OCI-LY7 (cell line): ENCODE measurements at regions not wholly inside any gene's neighbourhood (a gene's known extent, or its start where the extent isn't known, plus 50 kb on each side); places are given as distances from the start of the nearest gene placed in this dataset.
"Not testable (repeated sequence)": the region's sequence is repeated elsewhere in the genome, so short reads cannot be mapped to it uniquely, and the experiment has no call there.

Source experiments
- BruUV-seq: library from RNA; stranded (reverse); fragments of 400-500 nt; replicated peaks from 2 replicates; lab custom pipeline; 2021; lab: Mats Ljungman, UMichigan
- CTCF ChIA-PET: fragments of 300-600 bp; sonication (Branson Sonifier 250); formaldehyde crosslinking; loops from one replicate; lab custom pipeline; 2022; ENCODE audit warnings: antibody characterized with exemption; ENCODE audit not compliant: unreplicated experiment; lab: Charles Lee
- POLR2A ChIA-PET: fragments of 300-600 bp; sonication (Branson Sonifier 250); formaldehyde crosslinking; loops from one replicate; lab custom pipeline; 2022; ENCODE audit warnings: antibody characterized with exemption; lab: Charles Lee
- DNase-seq: peaks from one replicate; pipeline ENCODE4 v3.0.0-alpha.2; 2015; ENCODE audit warnings: low spot score
- H2AFZ ChIP-seq: fragments of 200-600 bp; sonication (generic), shearing (Covaris generic); 2 replicates; pipeline ENCODE4 v1.6.1; 2014; ENCODE audit warnings: mild to moderate bottlenecking, antibody characterized with exemption, low read length, moderate library complexity
- H3K27ac ChIP-seq: fragments of 200-600 bp; sonication (generic); 2 replicates; pipeline ENCODE4 v1.5.1; 2014; ENCODE audit warnings: mixed run types, low read depth, mild to moderate bottlenecking, moderate library complexity, low read length, inconsistent platforms; ENCODE audit not compliant: poor library complexity, severe bottlenecking
- H3K36me3 ChIP-seq: fragments of 200-600 bp; sonication (generic); 2 replicates; pipeline ENCODE4 v1.6.1; 2014; ENCODE audit warnings: mild to moderate bottlenecking, antibody characterized with exemption, low read length, moderate library complexity, mixed read lengths; ENCODE audit not compliant: insufficient read depth
- H3K4me1 ChIP-seq: fragments of 200-600 bp; sonication (generic); 2 replicates; pipeline ENCODE4 v1.5.1; 2014; ENCODE audit warnings: mild to moderate bottlenecking, low read length; ENCODE audit not compliant: insufficient read depth, poor library complexity, severe bottlenecking
- H3K4me2 ChIP-seq: fragments of 200-600 bp; sonication (generic); 2 replicates; pipeline ENCODE4 v1.6.1; 2014; ENCODE audit warnings: mild to moderate bottlenecking, low read length
- H3K4me3 ChIP-seq: fragments of 200-600 bp; sonication (generic); 2 replicates; pipeline ENCODE4 v1.5.1; 2014; ENCODE audit warnings: mild to moderate bottlenecking, low read depth, low read length; ENCODE audit not compliant: poor library complexity, severe bottlenecking
- H3K79me2 ChIP-seq: fragments of 200-600 bp; sonication (generic); 2 replicates; pipeline ENCODE4 v1.6.1; 2016; ENCODE audit warnings: low read depth, mild to moderate bottlenecking, low read length, moderate library complexity, mixed read lengths; ENCODE audit not compliant: insufficient read depth
- H3K9me2 ChIP-seq: fragments of 200-600 bp; sonication (generic); 2 replicates; pipeline ENCODE4 v1.6.1; 2016; ENCODE audit warnings: mild to moderate bottlenecking, low read length, mixed read lengths; ENCODE audit not compliant: insufficient read depth
- H3K9me3 ChIP-seq: fragments of 200-600 bp; sonication (generic); 2 replicates; pipeline ENCODE4 v1.6.1; 2014; ENCODE audit warnings: mild to moderate bottlenecking, mixed run types, low read length, mixed read lengths
- H4K20me1 ChIP-seq: fragments of 200-600 bp; sonication (generic); 2 replicates; pipeline ENCODE4 v1.6.1; 2014; ENCODE audit warnings: mild to moderate bottlenecking, antibody characterized with exemption, low read length, moderate library complexity, mixed read lengths; ENCODE audit not compliant: insufficient read depth
- intact Hi-C: fragments of 100-400 bp; cut with micrococcal nuclease; formaldehyde crosslinking; loops from one replicate; pipeline ENCODE4 v1.10.0; 2022; ENCODE audit not compliant: unreplicated experiment

- H3K36me3 ChIP-seq, result peaks cover 33% of the 10 kb centered on the region
- H2AFZ ChIP-seq, H3K9me2 ChIP-seq, H3K27ac ChIP-seq, H4K20me1 ChIP-seq, H3K4me3 ChIP-seq, CTCF ChIA-PET, intact Hi-C loops, H3K4me2 ChIP-seq, DNase-seq, H3K79me2 ChIP-seq, BruUV-seq: not testable (repeated sequence)
- POLR2A ChIA-PET, result interaction anchor here (0.6 kb wide), 1 partner anchor 9 kb away, joined by 4 read pairs; no protein-coding TSS in a partner anchor
- peaks cover 41% of the 10 kb centered on the region for H3K4me1 ChIP-seq
- peaks cover 25% of the 10 kb centered on the region; the same call in 1 of the 2 replicates for H3K9me3 ChIP-seq
Measured at GRCh38 chr22:38370490-38370889, 53.3 kb upstream of the CSNK1E start.

- Histone ChIP-seq H3K4me2 (peak overlapping the region; percentile 26), H3K36me3 (peaks cover 32% of the 10 kb centered on the region), H3K4me1 (peaks cover 27% of the 10 kb centered on the region), H3K9me3 (peaks cover 25% of the 10 kb centered on the region; the same call in 1 of the 2 replicates), H3K27ac (peak overlapping the region; percentile 47)
- H3K4me3 ChIP-seq, H2AFZ ChIP-seq, CTCF ChIA-PET, H3K9me2 ChIP-seq, H4K20me1 ChIP-seq, BruUV-seq, H3K79me2 ChIP-seq, POLR2A ChIA-PET, intact Hi-C loops: not testable (repeated sequence)
- peak; percentile 40 for DNase-seq
Measured at GRCh38 chr22:38369132-38369531, 51.9 kb upstream of the CSNK1E start.
